ENCODE measurements at regions not wholly inside any gene's neighbourhood (a gene's known extent, or its start where the extent isn't known, plus 50 kb on each side); places are given as distances from the start of the nearest gene placed in this dataset.

GRCh38 chr6:71043902-71044301, 87.0 kb upstream of the B3GAT2 start:
- Histone ChIP-seq H3K36me3 (no peaks in the 10 kb centered on the region), H3K9me3 (peaks cover 0 to 3% of the 10 kb centered on the region in 2 donors), H3K27ac (no peak overlapping the region), H3K27me3 (no peaks in the 10 kb centered on the region), H3K4me3 (no peak overlapping the region), H3K4me1 (no peaks in the 10 kb centered on the region)
- DNase-seq, result no peak
- intact Hi-C loops (cut with DNase I; ENCODE audit: low total_unique reads), result no loop called here
- no peak for TF ChIP-seq POLR2A (IDR thresholded peaks at IDR 0.05)
- TF ChIP-seq, protein P1, sequence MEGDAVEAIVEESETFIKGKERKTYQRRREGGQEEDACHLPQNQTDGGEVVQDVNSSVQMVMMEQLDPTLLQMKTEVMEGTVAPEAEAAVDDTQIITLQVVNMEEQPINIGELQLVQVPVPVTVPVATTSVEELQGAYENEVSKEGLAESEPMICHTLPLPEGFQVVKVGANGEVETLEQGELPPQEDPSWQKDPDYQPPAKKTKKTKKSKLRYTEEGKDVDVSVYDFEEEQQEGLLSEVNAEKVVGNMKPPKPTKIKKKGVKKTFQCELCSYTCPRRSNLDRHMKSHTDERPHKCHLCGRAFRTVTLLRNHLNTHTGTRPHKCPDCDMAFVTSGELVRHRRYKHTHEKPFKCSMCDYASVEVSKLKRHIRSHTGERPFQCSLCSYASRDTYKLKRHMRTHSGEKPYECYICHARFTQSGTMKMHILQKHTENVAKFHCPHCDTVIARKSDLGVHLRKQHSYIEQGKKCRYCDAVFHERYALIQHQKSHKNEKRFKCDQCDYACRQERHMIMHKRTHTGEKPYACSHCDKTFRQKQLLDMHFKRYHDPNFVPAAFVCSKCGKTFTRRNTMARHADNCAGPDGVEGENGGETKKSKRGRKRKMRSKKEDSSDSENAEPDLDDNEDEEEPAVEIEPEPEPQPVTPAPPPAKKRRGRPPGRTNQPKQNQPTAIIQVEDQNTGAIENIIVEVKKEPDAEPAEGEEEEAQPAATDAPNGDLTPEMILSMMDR (IDR thresholded peaks at IDR 0.05), result no peak

DNA sequence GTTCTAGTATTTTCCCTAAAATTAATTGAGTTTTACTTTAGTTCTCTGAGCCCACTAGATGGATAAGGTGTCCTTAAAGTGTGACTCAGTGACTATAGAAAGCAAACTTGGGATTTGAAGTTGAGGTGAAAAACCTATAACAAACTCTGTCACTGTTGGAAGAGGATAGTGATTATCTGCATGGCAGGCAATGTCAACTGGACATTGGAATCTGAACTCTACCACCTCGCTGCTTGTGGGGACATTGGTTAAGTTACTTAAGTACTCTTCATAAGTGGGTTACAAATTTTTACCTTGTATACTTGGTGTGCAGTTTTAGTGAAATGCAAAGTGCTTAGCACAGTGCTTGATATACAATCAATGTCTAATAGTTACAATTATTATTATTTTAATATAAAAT, 87.9 kb upstream of the B3GAT2 start:
- Histone ChIP-seq H3K4me3 (no peak overlapping the region), H3K27me3 (no peaks in the 10 kb centered on the region), H3K4me1 (no peaks in the 10 kb centered on the region), H3K36me3 (no peaks in the 10 kb centered on the region), H3K9me3 (peaks cover 0 to 3% of the 10 kb centered on the region in 2 donors), H3K27ac (no peak overlapping the region)
- no peak for TF ChIP-seq POLR2A (IDR thresholded peaks at IDR 0.05)
- TF ChIP-seq, protein P1 (IDR thresholded peaks at IDR 0.05), result no peak
- no peak for DNase-seq
- intact Hi-C loops (cut with DNase I; ENCODE audit: low total_unique reads), result no loop called here

DNA sequence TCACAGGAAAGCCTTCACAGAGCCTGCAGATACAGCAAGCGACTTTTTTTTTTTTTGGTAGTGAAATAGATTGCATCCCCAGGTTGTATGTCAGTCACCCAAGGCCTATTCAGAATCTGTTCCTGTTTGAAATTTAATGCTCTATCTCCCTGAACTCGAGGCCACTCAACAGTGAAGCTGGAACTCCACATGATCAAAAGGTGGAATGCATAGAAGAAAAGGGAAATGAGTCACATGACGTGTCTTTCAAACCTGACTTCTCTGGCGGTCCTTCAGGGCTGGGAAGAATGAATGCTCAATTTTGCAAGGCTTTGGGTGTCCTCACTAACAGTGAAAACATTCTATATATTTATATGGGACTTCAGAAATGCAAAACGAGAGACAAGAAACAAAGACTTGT, 88.4 kb upstream of the B3GAT2 start:
- H3K27me3 ChIP-seq, result no peaks in the 10 kb centered on the region
- H3K4me1 ChIP-seq, result no peaks in the 10 kb centered on the region
- H3K9me3 ChIP-seq, result peaks cover 0 to 3% of the 10 kb centered on the region in 2 donors
- no peak overlapping the region for H3K27ac ChIP-seq
- TF ChIP-seq, protein P1 (IDR thresholded peaks at IDR 0.05), result no peak
- TF ChIP-seq POLR2A (IDR thresholded peaks at IDR 0.05), result no peak
- H3K4me3 ChIP-seq, result no peak overlapping the region
- DNase-seq, result no peak
- intact Hi-C loops (cut with DNase I; ENCODE audit: low total_unique reads), result no loop called here
- H3K36me3 ChIP-seq, result no peaks in the 10 kb centered on the region

- no peak for DNase-seq
- TF ChIP-seq POLR2A (IDR thresholded peaks at IDR 0.05), result no peak
- TF ChIP-seq, protein P1 (IDR thresholded peaks at IDR 0.05), result no peak
- Histone ChIP-seq H3K27me3 (no peaks in the 10 kb centered on the region), H3K4me1 (no peaks in the 10 kb centered on the region), H3K27ac (no peak overlapping the region), H3K9me3 (peaks cover 0 to 3% of the 10 kb centered on the region in 2 donors), H3K4me3 (no peak overlapping the region), H3K36me3 (no peaks in the 10 kb centered on the region)
- intact Hi-C loops (cut with DNase I; ENCODE audit: low total_unique reads), result no loop called here
These were observed 90.6 kb upstream of the B3GAT2 start for GRCh38 chr6:71047417-71047816.

DNA sequence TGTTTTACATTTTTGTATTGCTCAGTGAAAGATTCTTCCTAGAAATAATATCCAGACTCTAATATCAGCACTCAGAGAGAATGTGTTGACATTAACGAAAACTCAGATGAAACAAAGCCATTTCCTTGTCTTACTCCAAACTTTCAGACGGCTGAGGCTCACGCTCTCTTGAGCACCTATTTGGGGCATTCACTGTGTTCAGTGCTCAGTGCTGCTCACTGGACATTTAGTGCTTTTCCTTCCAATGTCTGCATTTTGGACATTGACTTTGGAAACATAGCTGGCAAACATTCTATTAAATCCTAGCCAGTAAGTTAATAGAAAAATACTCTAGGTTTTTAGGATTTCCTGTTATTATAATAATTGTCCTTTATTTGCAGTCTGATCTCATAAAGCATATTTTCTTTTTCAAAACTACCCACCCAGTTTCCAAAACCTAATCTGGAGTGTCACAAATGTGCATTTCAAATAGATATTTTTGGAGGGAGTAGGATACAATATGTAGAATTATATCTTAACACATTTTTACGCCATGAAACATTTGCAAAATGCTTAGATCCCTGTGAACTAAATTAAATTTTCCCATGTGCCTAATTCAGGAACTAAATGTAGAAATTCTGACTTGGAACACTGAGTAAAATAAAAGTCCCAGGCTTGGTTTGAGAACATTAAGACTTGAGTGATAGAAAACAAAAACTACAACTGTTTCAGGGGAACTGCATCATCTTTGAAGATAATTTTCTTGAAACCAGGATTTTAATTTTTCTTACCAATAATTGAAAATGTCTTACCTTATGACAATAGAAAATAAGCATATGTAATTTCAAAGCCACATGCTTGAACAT, 91.7 kb upstream of the B3GAT2 start:
- no peaks in the 10 kb centered on the region for H3K27me3 ChIP-seq
- no peak overlapping the region for H3K27ac ChIP-seq
- TF ChIP-seq, protein P1 (IDR thresholded peaks at IDR 0.05), result no peak
- TF ChIP-seq POLR2A (IDR thresholded peaks at IDR 0.05), result no peak
- H3K9me3 ChIP-seq, result peaks cover 0 to 2% of the 10 kb centered on the region in 2 donors
- no peaks in the 10 kb centered on the region for H3K4me1 ChIP-seq
- no peak overlapping the region for H3K4me3 ChIP-seq
- intact Hi-C loops (cut with DNase I; ENCODE audit: low total_unique reads), result no loop called here
- no peaks in the 10 kb centered on the region for H3K36me3 ChIP-seq
- DNase-seq, result no peak

Data from uterus (tissue), 3 donors.